Kidney (tissue), 13 donors: ENCODE measurements at regions not wholly inside any gene's neighbourhood (a gene's known extent, or its start where the extent isn't known, plus 50 kb on each side); places are given as distances from the start of the nearest gene placed in this dataset.

Experiments
- DNase-seq, 5 donors: peaks; one replicate each; pipeline ENCODE4 v3.0.0-alpha.2; 2013 to 2020
- FAIRE-seq: peaks from 2 replicates; lab custom pipeline; 2012; peaks lifted over from hg19 to GRCh38; lab: Jason Lieb, UNC
- H3K27ac ChIP-seq, 2 donors: one replicate each; pipeline ENCODE4 v1.7.0; 2013; ENCODE audit warnings: low read depth in 2 of 2, low read length in 2 of 2, inconsistent platforms in 1 of 2
- H3K27me3 ChIP-seq: one replicate; pipeline ENCODE4 v1.7.1; 2013; ENCODE audit warnings: low read length, inconsistent platforms; ENCODE audit not compliant: control insufficient read depth, insufficient read depth
- H3K36me3 ChIP-seq, 3 donors: one replicate each; pipeline versions ENCODE4 v1.7.0 to v1.7.1; 2013; ENCODE audit warnings: low read length in 3 of 3, control low read depth in 1 of 3, inconsistent platforms in 1 of 3; ENCODE audit not compliant: insufficient read depth in 3 of 3, control insufficient read depth in 2 of 3
- H3K4me1 ChIP-seq, 3 donors: one replicate each; pipeline versions ENCODE4 v1.7.0 to v1.7.1; 2013; ENCODE audit warnings: low read length in 3 of 3, inconsistent platforms in 1 of 3, low read depth in 1 of 3; ENCODE audit not compliant: control insufficient read depth in 2 of 3, insufficient read depth in 2 of 3
- H3K4me3 ChIP-seq, 3 donors: one replicate each; pipeline versions ENCODE4 v1.7.0 to v1.8.1; 2013; ENCODE audit warnings: low read length in 3 of 3, control low read depth in 1 of 3, inconsistent platforms in 1 of 3
- H3K9ac ChIP-seq, 3 donors: one replicate each; pipeline versions ENCODE4 v1.7.0 to v1.7.1; 2013; ENCODE audit warnings: low read length in 3 of 3, control low read depth in 1 of 3, inconsistent platforms in 1 of 3
- H3K9me3 ChIP-seq, 3 donors: one replicate each; pipeline versions ENCODE4 v1.7.0 to v1.7.1; 2013; ENCODE audit warnings: low read length in 3 of 3, control low read depth in 1 of 3, inconsistent platforms in 1 of 3; ENCODE audit not compliant: control insufficient read depth in 2 of 3, insufficient read depth in 1 of 3
- CTCF ChIP-seq: IDR thresholded peaks from 3 replicates; pipeline ENCODE4 v1.5.1; 2012; ENCODE audit warnings: mild to moderate bottlenecking, moderate library complexity, borderline replicate concordance; ENCODE audit not compliant: insufficient read depth; ENCODE audit errors: extremely low read depth
- intact Hi-C: fragments of 100-400 bp; cut with DNase I; formaldehyde crosslinking; loops from one replicate; pipeline ENCODE4 v1.11.1; 2022
- donor health status: control.
- donor health status: control.
- donor health status: control.
- donor health status: control.
- donor health status: control.
- donor health status: DM: yes; HTN: yes; CAD: no.
- donor health status: Normal renal cell carcinoma (clear cell type).

DNA sequence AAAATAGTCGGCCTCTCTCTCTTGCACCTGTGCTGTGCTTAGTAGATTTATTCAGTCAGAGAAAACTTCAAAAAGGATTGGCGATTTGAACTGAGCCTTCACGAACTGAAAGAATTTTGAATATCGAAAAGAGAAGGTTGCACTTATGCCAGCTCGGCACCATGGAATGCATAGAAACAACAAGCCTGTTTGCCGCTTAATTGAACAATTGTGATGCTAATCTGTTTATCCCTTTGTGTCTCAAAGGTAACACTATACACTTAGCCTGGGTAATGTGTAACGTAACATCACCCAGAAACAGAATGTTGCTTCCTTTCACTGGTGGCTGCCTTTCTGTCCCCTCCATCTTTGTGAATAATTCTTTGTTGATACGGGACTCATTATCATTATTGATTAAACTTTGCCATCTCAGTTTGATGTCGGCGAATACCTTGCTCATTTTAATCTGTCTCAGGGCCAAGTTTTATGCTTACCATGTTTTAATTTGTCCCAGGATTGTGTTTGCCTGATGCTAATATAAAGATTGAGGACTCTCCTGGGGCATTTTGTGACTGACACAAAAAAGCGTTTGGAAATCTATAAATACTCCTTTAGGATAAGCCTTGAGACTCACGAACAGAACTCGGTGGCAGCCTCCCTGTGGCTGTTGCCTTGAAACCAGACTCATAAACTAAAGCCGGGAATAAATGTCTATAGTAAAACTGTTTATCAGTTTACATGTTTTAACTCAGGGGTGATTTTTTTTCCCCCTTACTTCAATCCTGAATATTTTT, 400.5 kb downstream of the RAPGEF2 start:
- H3K9me3 ChIP-seq, result no peaks in the 10 kb centered on the region
- intact Hi-C loops, result no loop called here
- peaks cover 0 to 2% (median 0%) of the 10 kb centered on the region in 3 donors for H3K4me1 ChIP-seq
- H3K36me3 ChIP-seq, result no peaks in the 10 kb centered on the region
- H3K27me3 ChIP-seq, result no peaks in the 10 kb centered on the region
- H3K9ac ChIP-seq, result no peak overlapping the region
- FAIRE-seq (no peak), DNase-seq (no peak)
- H3K27ac ChIP-seq, result no peak overlapping the region
- H3K4me3 ChIP-seq, result no peak overlapping the region
- no peak for TF ChIP-seq CTCF

DNA sequence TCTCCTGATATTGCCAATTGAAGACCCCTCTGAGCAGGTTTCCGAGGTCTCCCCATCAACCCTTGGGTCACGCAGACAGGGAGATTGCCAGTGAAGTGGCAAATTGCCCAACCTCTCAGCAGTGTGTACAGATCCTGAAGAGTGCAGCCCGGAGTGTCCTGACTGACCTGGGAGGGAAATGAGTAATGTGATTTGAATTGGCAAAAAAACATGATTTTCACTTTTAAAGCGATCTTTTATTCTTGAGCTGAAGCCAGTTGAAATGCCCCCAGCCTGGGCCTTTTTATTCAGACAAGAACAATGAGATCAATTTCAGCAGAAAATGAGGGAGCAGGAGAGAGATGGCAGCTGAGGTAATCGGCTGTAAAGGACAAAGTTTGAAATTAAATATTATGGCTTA, 401.8 kb downstream of the RAPGEF2 start:
- intact Hi-C loops, result no loop called here
- Histone ChIP-seq H3K4me3 (no peak overlapping the region), H3K9me3 (no peaks in the 10 kb centered on the region), H3K27me3 (no peaks in the 10 kb centered on the region), H3K9ac (no peak overlapping the region), H3K36me3 (no peaks in the 10 kb centered on the region), H3K27ac (no peak overlapping the region), H3K4me1 (no peaks in the 10 kb centered on the region)
- no peak for TF ChIP-seq CTCF
- DNase-seq, result no peak
- no peak for FAIRE-seq

DNA sequence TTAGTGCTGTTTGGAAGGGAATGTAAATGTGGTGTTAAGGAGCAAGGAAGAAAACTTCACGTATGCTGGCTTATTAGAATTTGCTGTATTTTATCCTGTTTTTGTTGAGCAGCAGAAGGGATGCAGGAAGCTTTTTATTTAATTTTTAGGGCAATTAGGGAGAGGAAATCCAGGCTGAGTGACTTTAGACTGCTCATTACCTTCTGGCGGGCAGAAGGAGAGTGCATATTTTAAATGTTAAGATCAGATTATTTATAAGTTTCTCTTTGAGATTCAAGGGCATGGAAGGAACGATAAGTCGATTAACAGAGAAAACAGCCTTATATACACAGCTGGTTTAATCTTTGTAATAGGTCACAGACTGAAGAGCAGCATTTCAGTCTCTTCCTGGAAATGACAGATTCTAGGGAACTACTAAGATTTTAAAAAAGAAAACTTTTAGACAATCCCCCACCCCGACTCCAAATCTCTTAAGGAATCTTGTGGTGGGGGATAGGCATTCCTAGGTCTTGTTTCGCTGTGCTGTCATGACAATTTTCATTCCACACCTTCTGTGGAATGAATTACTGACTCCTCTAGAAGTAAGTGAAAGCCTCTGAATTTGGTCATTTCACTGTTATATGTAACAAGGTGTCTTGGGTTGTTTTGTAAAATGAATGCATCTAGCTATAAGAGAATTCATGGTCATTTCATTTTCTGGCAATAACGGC, 402.5 kb downstream of the RAPGEF2 start:
- no peak overlapping the region for H3K27ac ChIP-seq
- no peak for DNase-seq
- H3K4me3 ChIP-seq, result no peak overlapping the region
- no peaks in the 10 kb centered on the region for H3K36me3 ChIP-seq
- FAIRE-seq, result no peak
- no peaks in the 10 kb centered on the region for H3K4me1 ChIP-seq
- H3K9me3 ChIP-seq, result no peaks in the 10 kb centered on the region
- no peaks in the 10 kb centered on the region for H3K27me3 ChIP-seq
- intact Hi-C loops, result no loop called here
- no peak for TF ChIP-seq CTCF
- H3K9ac ChIP-seq, result no peak overlapping the region
